ENCODE measurements at regions not wholly inside any gene's neighbourhood (a gene's known extent, or its start where the extent isn't known, plus 50 kb on each side); places are given as distances from the start of the nearest gene placed in this dataset.

DNA sequence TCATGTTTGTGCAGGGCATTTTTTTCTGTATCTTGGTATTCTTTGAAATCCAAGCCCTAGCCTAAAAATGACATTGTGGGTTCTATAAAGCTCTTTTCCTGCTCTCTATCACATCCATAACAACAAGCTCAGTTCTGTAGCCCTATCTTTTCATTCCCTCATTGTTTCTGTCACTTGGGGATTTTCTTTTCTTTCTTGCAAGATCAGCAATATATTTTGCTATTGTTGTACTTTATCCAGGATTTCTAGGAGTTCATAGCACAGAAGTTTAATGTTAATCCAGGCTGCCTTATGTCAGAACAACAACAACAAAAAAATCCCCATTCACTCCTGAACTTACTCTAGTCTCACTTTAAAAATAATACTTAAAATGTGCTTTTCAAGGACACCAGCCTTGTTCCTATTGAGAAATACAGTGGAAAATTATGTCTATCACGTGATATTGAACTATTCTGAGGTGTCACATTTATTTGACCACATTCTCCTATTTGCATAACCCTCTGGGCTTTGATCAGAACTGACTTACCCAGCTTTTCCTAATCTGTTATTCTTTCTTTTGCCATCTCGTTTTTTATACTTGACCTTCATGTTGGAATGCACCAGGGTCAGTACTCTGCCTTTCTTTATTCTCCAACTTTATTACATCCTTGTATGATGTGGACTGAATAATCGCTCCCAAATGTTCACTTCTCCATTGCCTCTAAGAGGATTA is 112.8 kb downstream of the MAGEB5 start:
- no peaks in the 10 kb centered on the region for H3K27me3 ChIP-seq (ENCODE audit: insufficient read depth, low read length)
- no peak for TF ChIP-seq EZH2 (IDR thresholded peaks at IDR 0.05; ENCODE audit: borderline replicate concordance, low read length)
- TF ChIP-seq, protein P1, sequence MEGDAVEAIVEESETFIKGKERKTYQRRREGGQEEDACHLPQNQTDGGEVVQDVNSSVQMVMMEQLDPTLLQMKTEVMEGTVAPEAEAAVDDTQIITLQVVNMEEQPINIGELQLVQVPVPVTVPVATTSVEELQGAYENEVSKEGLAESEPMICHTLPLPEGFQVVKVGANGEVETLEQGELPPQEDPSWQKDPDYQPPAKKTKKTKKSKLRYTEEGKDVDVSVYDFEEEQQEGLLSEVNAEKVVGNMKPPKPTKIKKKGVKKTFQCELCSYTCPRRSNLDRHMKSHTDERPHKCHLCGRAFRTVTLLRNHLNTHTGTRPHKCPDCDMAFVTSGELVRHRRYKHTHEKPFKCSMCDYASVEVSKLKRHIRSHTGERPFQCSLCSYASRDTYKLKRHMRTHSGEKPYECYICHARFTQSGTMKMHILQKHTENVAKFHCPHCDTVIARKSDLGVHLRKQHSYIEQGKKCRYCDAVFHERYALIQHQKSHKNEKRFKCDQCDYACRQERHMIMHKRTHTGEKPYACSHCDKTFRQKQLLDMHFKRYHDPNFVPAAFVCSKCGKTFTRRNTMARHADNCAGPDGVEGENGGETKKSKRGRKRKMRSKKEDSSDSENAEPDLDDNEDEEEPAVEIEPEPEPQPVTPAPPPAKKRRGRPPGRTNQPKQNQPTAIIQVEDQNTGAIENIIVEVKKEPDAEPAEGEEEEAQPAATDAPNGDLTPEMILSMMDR (IDR thresholded peaks at IDR 0.05; ENCODE audit: low read length): no peak
- H3K9me3 ChIP-seq (ENCODE audit: low read length): no peaks in the 10 kb centered on the region
- H3K79me2 ChIP-seq (ENCODE audit: insufficient read depth, low read length): no peaks in the 10 kb centered on the region
- H3K4me1 ChIP-seq (ENCODE audit: insufficient read depth, low read length, severe bottlenecking): no peaks in the 10 kb centered on the region
- H3K4me3 ChIP-seq (ENCODE audit: low read depth, low read length, poor library complexity, severe bottlenecking): no peak overlapping the region
- H3K36me3 ChIP-seq (ENCODE audit: insufficient read depth, low read length): no peaks in the 10 kb centered on the region
- no peak overlapping the region for H2AFZ ChIP-seq (ENCODE audit: low read length)
- no peak overlapping the region for H3K27ac ChIP-seq (ENCODE audit: low read depth, low read length, poor library complexity, severe bottlenecking)
- no peak overlapping the region for H3K4me2 ChIP-seq (ENCODE audit: low read length)
- no peaks in the 10 kb centered on the region for H3F3A ChIP-seq (ENCODE audit: insufficient read depth, low read length)
- H4K20me1 ChIP-seq (ENCODE audit: insufficient read depth, low read length): no peaks in the 10 kb centered on the region
- H3K9me2 ChIP-seq (ENCODE audit: low read depth, low read length): no peaks in the 10 kb centered on the region
- no peak overlapping the region for H3K9ac ChIP-seq (ENCODE audit: low read length)

DNA sequence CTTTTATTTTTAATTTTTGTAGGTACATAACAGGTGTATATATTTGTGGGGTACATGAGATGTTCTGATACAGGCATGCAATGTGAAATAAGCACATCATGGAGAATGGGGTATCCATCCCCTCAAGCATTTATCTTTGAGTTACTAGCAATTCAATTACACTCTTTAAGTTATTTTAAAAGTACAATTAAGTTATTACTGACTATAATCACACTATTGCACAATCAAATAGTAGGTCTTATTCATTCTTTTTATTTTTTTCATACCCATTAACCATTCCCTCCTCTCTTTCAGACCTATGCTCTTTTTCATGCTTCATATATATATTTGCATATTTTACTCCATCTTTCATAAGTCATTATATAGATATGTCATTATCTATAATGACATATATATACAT is 93.3 kb downstream of the MAGEB5 start:
- Histone ChIP-seq H4K20me1 (ENCODE audit: insufficient read depth, low read length) (no peaks in the 10 kb centered on the region), H3K4me3 (ENCODE audit: low read depth, low read length, poor library complexity, severe bottlenecking) (no peak overlapping the region), H3K36me3 (ENCODE audit: insufficient read depth, low read length) (no peaks in the 10 kb centered on the region), H3K9me3 (ENCODE audit: low read length) (no peaks in the 10 kb centered on the region), H3K4me1 (ENCODE audit: insufficient read depth, low read length, severe bottlenecking) (no peaks in the 10 kb centered on the region), H3K27me3 (ENCODE audit: insufficient read depth, low read length) (no peaks in the 10 kb centered on the region), H3K9ac (ENCODE audit: low read length) (no peak overlapping the region), H3K79me2 (ENCODE audit: insufficient read depth, low read length) (no peaks in the 10 kb centered on the region), H3K27ac (ENCODE audit: low read depth, low read length, poor library complexity, severe bottlenecking) (no peak overlapping the region), H3F3A (ENCODE audit: insufficient read depth, low read length) (no peaks in the 10 kb centered on the region), H2AFZ (ENCODE audit: low read length) (no peak overlapping the region), H3K4me2 (ENCODE audit: low read length) (no peak overlapping the region), H3K9me2 (ENCODE audit: low read depth, low read length) (no peaks in the 10 kb centered on the region)
- TF ChIP-seq, protein P1 (IDR thresholded peaks at IDR 0.05; ENCODE audit: low read length): no peak
- TF ChIP-seq EZH2 (IDR thresholded peaks at IDR 0.05; ENCODE audit: borderline replicate concordance, low read length): no peak

DNA sequence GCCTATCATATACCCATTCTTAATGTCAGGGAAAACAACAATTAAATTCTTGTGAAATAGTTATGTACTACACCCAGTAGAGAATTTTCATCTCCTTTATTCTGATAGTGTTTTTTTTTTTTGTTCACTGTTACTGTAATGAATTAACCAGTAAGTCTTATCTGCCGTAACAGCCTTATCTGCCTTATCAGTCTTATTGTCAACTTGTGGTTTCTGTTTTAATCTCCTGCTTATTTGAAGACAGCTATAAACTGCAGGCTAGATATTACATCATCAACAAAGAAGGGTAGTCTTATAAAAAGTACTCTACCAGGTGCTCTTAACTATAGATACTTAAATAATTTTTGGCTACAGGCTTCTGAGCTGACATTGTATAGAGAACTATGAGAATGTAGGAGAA is 79.5 kb downstream of the MAGEB5 start:
- Histone ChIP-seq H3K4me1 (ENCODE audit: insufficient read depth, low read length, severe bottlenecking) (no peaks in the 10 kb centered on the region), H4K20me1 (ENCODE audit: insufficient read depth, low read length) (no peaks in the 10 kb centered on the region), H3K4me2 (ENCODE audit: low read length) (no peak overlapping the region), H3K4me3 (ENCODE audit: low read depth, low read length, poor library complexity, severe bottlenecking) (no peak overlapping the region), H3K36me3 (ENCODE audit: insufficient read depth, low read length) (no peaks in the 10 kb centered on the region), H2AFZ (ENCODE audit: low read length) (no peak overlapping the region), H3K9ac (ENCODE audit: low read length) (no peak overlapping the region), H3K79me2 (ENCODE audit: insufficient read depth, low read length) (no peaks in the 10 kb centered on the region), H3K9me3 (ENCODE audit: low read length) (no peaks in the 10 kb centered on the region), H3F3A (ENCODE audit: insufficient read depth, low read length) (no peaks in the 10 kb centered on the region), H3K27me3 (ENCODE audit: insufficient read depth, low read length) (no peaks in the 10 kb centered on the region), H3K9me2 (ENCODE audit: low read depth, low read length) (no peaks in the 10 kb centered on the region), H3K27ac (ENCODE audit: low read depth, low read length, poor library complexity, severe bottlenecking) (no peak overlapping the region)
- TF ChIP-seq, protein P1 (IDR thresholded peaks at IDR 0.05; ENCODE audit: low read length): no peak
- TF ChIP-seq EZH2 (IDR thresholded peaks at IDR 0.05; ENCODE audit: borderline replicate concordance, low read length): no peak

Measured in OCI-LY1 (cell line).